ENCODE measurements at regions not wholly inside any gene's neighbourhood (a gene's known extent, or its start where the extent isn't known, plus 50 kb on each side); places are given as distances from the start of the nearest gene placed in this dataset.

DNA sequence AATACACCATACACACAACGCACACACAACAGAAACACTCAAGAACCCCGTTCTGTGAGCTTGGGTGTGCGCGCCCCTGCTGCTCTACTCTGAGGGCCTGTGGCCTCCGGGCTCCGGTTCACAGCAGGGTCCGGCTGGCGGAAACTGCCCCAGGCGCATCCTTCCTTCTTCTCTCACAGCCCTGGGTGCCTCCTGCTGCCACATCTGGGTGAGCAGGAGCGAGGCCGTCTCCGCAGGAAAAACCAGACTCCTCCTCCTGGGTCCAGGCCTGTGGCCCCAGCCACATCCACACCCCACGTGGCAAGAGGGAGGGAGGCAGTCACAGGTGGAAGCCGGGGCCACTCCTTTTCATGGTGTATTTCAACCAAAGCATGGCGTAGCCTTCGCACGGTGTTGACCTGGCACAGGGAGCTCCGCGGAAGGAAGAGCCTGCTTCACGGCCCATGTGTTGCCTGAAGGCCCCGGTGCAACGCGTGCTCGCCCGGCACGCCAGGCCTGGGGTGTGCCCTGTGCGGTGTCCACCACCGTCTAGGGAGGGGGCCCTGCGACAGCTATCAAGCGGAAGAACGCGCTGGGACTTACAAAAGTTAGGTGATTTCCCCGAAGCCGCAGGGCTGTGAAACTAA, 1502.7 kb downstream of the TBC1D22A start:
- no peak overlapping the region for H3K4me3 ChIP-seq
- H3K4me1 ChIP-seq (ENCODE audit: low read depth), result no peaks in the 10 kb centered on the region
- H3K36me3 ChIP-seq, result no peaks in the 10 kb centered on the region
- TF ChIP-seq, protein P1, sequence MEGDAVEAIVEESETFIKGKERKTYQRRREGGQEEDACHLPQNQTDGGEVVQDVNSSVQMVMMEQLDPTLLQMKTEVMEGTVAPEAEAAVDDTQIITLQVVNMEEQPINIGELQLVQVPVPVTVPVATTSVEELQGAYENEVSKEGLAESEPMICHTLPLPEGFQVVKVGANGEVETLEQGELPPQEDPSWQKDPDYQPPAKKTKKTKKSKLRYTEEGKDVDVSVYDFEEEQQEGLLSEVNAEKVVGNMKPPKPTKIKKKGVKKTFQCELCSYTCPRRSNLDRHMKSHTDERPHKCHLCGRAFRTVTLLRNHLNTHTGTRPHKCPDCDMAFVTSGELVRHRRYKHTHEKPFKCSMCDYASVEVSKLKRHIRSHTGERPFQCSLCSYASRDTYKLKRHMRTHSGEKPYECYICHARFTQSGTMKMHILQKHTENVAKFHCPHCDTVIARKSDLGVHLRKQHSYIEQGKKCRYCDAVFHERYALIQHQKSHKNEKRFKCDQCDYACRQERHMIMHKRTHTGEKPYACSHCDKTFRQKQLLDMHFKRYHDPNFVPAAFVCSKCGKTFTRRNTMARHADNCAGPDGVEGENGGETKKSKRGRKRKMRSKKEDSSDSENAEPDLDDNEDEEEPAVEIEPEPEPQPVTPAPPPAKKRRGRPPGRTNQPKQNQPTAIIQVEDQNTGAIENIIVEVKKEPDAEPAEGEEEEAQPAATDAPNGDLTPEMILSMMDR (IDR thresholded peaks at IDR 0.05; ENCODE audit: low read depth, low read length), result no peak
- no peak overlapping the region for H3K27ac ChIP-seq
- no peak for DNase-seq (ENCODE audit: low read depth in 1 of 2, low spot score in 1 of 2)
- no peaks in the 10 kb centered on the region for H3K27me3 ChIP-seq
- H3K9me3 ChIP-seq (ENCODE audit: low read depth), result no peaks in the 10 kb centered on the region

DNA sequence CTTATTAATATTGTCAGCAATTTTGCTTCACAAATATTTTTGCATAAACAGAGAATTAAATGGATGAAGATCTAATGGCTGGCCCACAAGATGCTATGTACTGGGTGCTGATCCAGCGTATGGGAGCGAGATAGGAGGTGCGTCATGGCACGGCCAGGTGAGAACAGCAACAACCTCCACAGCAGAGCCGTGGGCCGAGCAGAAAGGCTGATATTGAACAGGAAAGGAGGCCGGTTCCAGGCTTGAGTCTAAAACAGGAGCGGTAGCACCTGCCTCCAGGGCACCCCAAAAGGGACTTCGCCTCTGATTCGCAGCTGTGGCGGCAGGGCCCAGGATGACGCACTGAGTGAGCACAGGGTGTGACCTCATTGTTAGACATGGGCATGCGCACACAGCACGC, 1502.1 kb downstream of the TBC1D22A start:
- TF ChIP-seq, protein P1 (IDR thresholded peaks at IDR 0.05; ENCODE audit: low read depth, low read length), result no peak
- Histone ChIP-seq H3K27me3 (no peaks in the 10 kb centered on the region), H3K4me1 (ENCODE audit: low read depth) (no peaks in the 10 kb centered on the region), H3K36me3 (no peaks in the 10 kb centered on the region), H3K9me3 (ENCODE audit: low read depth) (no peaks in the 10 kb centered on the region), H3K27ac (no peak overlapping the region), H3K4me3 (no peak overlapping the region)
- no peak for DNase-seq (ENCODE audit: low read depth in 1 of 2, low spot score in 1 of 2)

DNA sequence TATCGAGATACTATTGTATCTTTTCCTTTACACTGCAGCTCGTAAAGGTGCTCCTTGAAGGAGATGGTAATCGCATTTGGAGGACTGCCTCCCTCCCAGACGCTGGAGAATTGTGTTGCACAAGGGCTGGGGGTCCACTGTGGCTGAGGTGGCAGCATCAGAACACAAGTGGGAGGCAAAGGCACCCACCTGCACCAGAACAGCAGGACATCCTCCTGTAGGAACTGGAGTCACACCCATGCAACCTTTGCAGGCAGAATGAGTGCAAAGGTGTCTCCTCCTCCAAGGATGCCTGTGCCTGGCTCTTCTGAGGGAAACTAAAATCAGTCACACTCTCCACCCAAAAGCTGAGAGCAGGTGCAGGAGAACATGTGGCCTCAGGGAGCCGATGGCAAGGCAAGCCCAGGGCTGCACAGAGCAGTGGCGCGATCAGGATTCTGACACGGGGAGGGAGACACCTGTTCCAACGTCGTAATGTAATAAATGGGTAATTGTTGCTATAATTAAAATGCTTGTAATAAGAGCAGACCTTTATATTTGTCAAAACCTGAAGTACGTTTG, 1501.4 kb downstream of the TBC1D22A start:
- Histone ChIP-seq H3K36me3 (no peaks in the 10 kb centered on the region), H3K4me1 (ENCODE audit: low read depth) (no peaks in the 10 kb centered on the region), H3K27ac (no peak overlapping the region), H3K4me3 (no peak overlapping the region), H3K9me3 (ENCODE audit: low read depth) (no peaks in the 10 kb centered on the region), H3K27me3 (no peaks in the 10 kb centered on the region)
- TF ChIP-seq, protein P1 (IDR thresholded peaks at IDR 0.05; ENCODE audit: low read depth, low read length), result no peak
- DNase-seq (ENCODE audit: low read depth in 1 of 2, low spot score in 1 of 2), result no peak

DNA sequence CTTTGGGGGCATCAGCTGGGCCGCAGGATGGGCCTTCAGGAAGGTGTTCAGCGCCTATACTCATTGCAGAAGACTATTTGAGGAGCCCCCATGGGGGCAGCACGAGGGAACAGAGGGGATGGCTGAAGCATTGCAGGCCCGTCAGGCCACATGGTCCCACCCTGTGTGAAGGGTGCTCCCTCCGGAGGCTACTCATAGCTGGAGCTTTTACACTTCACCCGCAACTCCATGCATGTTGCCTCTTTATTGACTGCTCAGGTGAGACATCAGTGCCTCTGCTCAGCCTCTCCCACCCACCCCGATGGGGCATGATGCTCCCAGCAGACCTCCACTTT, 1500.9 kb downstream of the TBC1D22A start:
- no peak overlapping the region for H3K27ac ChIP-seq
- H3K4me3 ChIP-seq, result no peak overlapping the region
- no peaks in the 10 kb centered on the region for H3K4me1 ChIP-seq (ENCODE audit: low read depth)
- H3K27me3 ChIP-seq, result no peaks in the 10 kb centered on the region
- no peak for DNase-seq (ENCODE audit: low read depth in 1 of 2, low spot score in 1 of 2)
- TF ChIP-seq, protein P1 (IDR thresholded peaks at IDR 0.05; ENCODE audit: low read depth, low read length), result no peak
- no peaks in the 10 kb centered on the region for H3K36me3 ChIP-seq
- no peaks in the 10 kb centered on the region for H3K9me3 ChIP-seq (ENCODE audit: low read depth)

DNA sequence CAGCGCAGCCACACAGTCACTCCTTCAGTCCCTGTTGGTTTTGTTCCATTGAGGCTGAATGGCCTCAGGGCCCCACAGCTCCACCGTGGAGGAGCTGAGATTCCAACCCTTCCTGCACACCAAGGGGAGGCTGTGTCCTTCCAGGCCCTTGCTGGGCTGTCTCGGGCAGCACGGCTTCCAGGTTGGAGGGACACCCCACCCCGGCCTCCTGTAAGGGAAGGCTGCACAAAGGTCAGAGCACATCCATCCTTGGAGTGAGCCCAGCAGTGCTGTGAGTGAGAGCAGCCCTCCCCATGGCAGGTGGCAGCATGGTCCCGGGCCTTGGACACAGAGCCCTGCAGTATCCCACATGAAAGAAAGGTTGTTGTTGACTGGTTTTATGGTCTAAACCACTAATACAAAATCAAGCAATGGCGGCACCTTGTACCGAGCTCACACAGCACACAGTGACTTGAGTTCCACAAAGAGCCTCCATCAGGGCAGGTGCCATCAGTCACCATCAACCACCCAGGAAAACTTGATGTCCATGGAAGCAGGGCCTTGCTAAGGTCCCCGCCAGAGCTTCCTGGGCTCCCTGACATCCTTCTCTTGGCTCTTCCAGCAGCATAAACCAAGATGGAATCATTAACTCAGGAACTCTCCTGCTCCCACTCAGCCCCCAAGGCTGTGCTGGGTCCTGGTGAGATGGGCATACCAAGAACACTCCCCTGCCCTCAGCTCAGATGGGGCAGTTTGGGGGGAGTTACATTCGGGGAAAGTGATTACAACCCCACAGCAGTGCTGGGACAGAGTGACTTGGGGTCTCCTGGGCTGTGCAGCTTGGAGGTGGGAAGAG, 1500.4 kb downstream of the TBC1D22A start:
- no peak for DNase-seq (ENCODE audit: low read depth in 1 of 2, low spot score in 1 of 2)
- Histone ChIP-seq H3K4me1 (ENCODE audit: low read depth) (no peaks in the 10 kb centered on the region), H3K27me3 (no peaks in the 10 kb centered on the region), H3K9me3 (ENCODE audit: low read depth) (no peaks in the 10 kb centered on the region), H3K36me3 (no peaks in the 10 kb centered on the region), H3K27ac (no peak overlapping the region), H3K4me3 (no peak overlapping the region)
- TF ChIP-seq, protein P1 (IDR thresholded peaks at IDR 0.05; ENCODE audit: low read depth, low read length), result no peak
